ENCODE measurements at regions not wholly inside any gene's neighbourhood (a gene's known extent, or its start where the extent isn't known, plus 50 kb on each side); places are given as distances from the start of the nearest gene placed in this dataset.

GRCh38 chr2:11005032-11005431 lies 93.3 kb downstream of the KCNF1 start:
- H3K9me3 ChIP-seq = no peaks in the 10 kb centered on the region
- TF ChIP-seq FOXM1 (IDR thresholded peaks at IDR 0.05; ENCODE audit: low read depth) (no peak), CHD2 (IDR thresholded peaks at IDR 0.05; ENCODE audit: low read length, partially characterized antibody) (no peak), ELF1 (IDR thresholded peaks at IDR 0.05) (no peak), TEAD4 (IDR thresholded peaks at IDR 0.05; ENCODE audit: borderline replicate concordance, insufficient read depth) (no peak), ZBTB33 (IDR thresholded peaks at IDR 0.05; ENCODE audit: borderline replicate concordance, low read depth) (no peak), MAX (IDR thresholded peaks at IDR 0.05; ENCODE audit: low read depth) (no peak), TCF12 (IDR thresholded peaks at IDR 0.05) (no peak)
- no peak overlapping the region for H3K9ac ChIP-seq
- H3K27me3 ChIP-seq (ENCODE audit: insufficient read depth) = no peaks in the 10 kb centered on the region; the same call in 1 of the 2 replicates
- ChIA-PET CTCF (interaction anchor here (1.4 kb wide), 1 partner anchor 95 kb away, joined by 5 read pairs; no protein-coding TSS in a partner anchor), POLR2A (no interaction called here)
- H4K20me1 ChIP-seq (ENCODE audit: insufficient read depth) = no peaks in the 10 kb centered on the region
- H3K36me3 ChIP-seq (replicated peaks in 1 of 2; ENCODE audit: control insufficient read depth in 1 of 2, insufficient read depth in 2 of 2, low read length in 1 of 2) = no peaks in the 10 kb centered on the region
- 72% methylated on average over 5 of the region's 5 CpGs for WGBS (ENCODE audit: low lambda C conversion rate)
- no peak overlapping the region for H3K4me2 ChIP-seq
- no peak overlapping the region for H3K27ac ChIP-seq (ENCODE audit: low read depth in 2 of 2, low read length in 1 of 2)
- H3K4me3 ChIP-seq (ENCODE audit: low read depth in 2 of 2, low read length in 1 of 2) = no peak overlapping the region
- H3F3A ChIP-seq (replicated peaks; ENCODE audit: insufficient read depth) = peaks cover 3% of the 10 kb centered on the region
- H3K79me2 ChIP-seq (ENCODE audit: insufficient read depth) = no peaks in the 10 kb centered on the region
- no peaks in the 10 kb centered on the region for H3K9me2 ChIP-seq
- DNase-seq = no peak
- H3K4me1 ChIP-seq (ENCODE audit: control insufficient read depth in 1 of 2, insufficient read depth in 2 of 2, low read depth in 1 of 2, low read length in 1 of 2) = peaks cover 0 to 3% of the 10 kb centered on the region in 2 experiments; a peak in 1 of 4 replicates
- no peak overlapping the region for H2AFZ ChIP-seq (ENCODE audit: low read depth)

- 78% methylated on average over 8 of the region's 8 CpGs for WGBS (ENCODE audit: low lambda C conversion rate)
- Histone ChIP-seq H3K27me3 (ENCODE audit: insufficient read depth) (no peaks in the 10 kb centered on the region; the same call in 1 of the 2 replicates), H3K4me3 (ENCODE audit: low read depth in 2 of 2, low read length in 1 of 2) (no peak overlapping the region), H3K4me2 (no peak overlapping the region), H3K36me3 (replicated peaks in 1 of 2; ENCODE audit: control insufficient read depth in 1 of 2, insufficient read depth in 2 of 2, low read length in 1 of 2) (no peaks in the 10 kb centered on the region), H3K9me3 (no peaks in the 10 kb centered on the region), H4K20me1 (ENCODE audit: insufficient read depth) (no peaks in the 10 kb centered on the region), H2AFZ (ENCODE audit: low read depth) (no peak overlapping the region), H3K9ac (no peak overlapping the region), H3K9me2 (no peaks in the 10 kb centered on the region), H3K4me1 (ENCODE audit: control insufficient read depth in 1 of 2, insufficient read depth in 2 of 2, low read depth in 1 of 2, low read length in 1 of 2) (peaks cover 0 to 3% of the 10 kb centered on the region in 2 experiments; a peak in 1 of 4 replicates), H3K27ac (ENCODE audit: low read depth in 2 of 2, low read length in 1 of 2) (no peak overlapping the region), H3F3A (replicated peaks; ENCODE audit: insufficient read depth) (peaks cover 3% of the 10 kb centered on the region), H3K79me2 (ENCODE audit: insufficient read depth) (no peaks in the 10 kb centered on the region)
- DNase-seq = no peak
- ChIA-PET POLR2A (no interaction called here), CTCF (interaction anchor here (1.4 to 1.5 kb wide), 2 partner anchors 55 to 96 kb away, joined by 3 to 5 read pairs; no protein-coding TSS in a partner anchor)
- no peak for TF ChIP-seq MEF2A (IDR thresholded peaks at IDR 0.05; ENCODE audit: borderline replicate concordance, low read depth)
- TF ChIP-seq RCOR1 (IDR thresholded peaks at IDR 0.05; ENCODE audit: low read length) = no peak
- no peak for TF ChIP-seq FOSL2 (IDR thresholded peaks at IDR 0.05; ENCODE audit: borderline replicate concordance, low read depth)
- TF ChIP-seq SIN3A (IDR thresholded peaks at IDR 0.05; ENCODE audit: borderline replicate concordance, low read depth, low read length) = no peak
- no peak for TF ChIP-seq YY1 (IDR thresholded peaks at IDR 0.05; ENCODE audit: low read depth)
- TF ChIP-seq CHD2 (IDR thresholded peaks at IDR 0.05; ENCODE audit: low read length, partially characterized antibody) = no peak
- no peak for TF ChIP-seq USF1 (IDR thresholded peaks at IDR 0.05; ENCODE audit: borderline replicate concordance, low read depth)
- TF ChIP-seq FOXJ3 (CRISPR knock-in tag; IDR thresholded peaks at IDR 0.05) = no peak
- TF ChIP-seq TCF12 (IDR thresholded peaks at IDR 0.05) = no peak
- TF ChIP-seq EP300 (IDR thresholded peaks at IDR 0.05; ENCODE audit: borderline replicate concordance in 1 of 2, low read depth in 1 of 2, low read length in 1 of 2) = no peak
- TF ChIP-seq POLR2AphosphoS5 (IDR thresholded peaks at IDR 0.05; ENCODE audit: low read depth, low read length) = no peak
- TF ChIP-seq NRF1 (IDR thresholded peaks at IDR 0.05; ENCODE audit: low read depth, low read length) = no peak
- no peak for TF ChIP-seq TEAD4 (IDR thresholded peaks at IDR 0.05; ENCODE audit: borderline replicate concordance, insufficient read depth)
- TF ChIP-seq MXI1 (IDR thresholded peaks at IDR 0.05; ENCODE audit: low read depth, low read length) = no peak
- TF ChIP-seq SMC3 (IDR thresholded peaks at IDR 0.05; ENCODE audit: low read depth, low read length) = no peak
- no peak for TF ChIP-seq GATA2 (CRISPR knock-in tag; IDR thresholded peaks at IDR 0.05)
- TF ChIP-seq PBX3 (IDR thresholded peaks at IDR 0.05) = no peak
- TF ChIP-seq REST (IDR thresholded peaks at IDR 0.05; ENCODE audit: low read depth, low read length) = no peak
Observed at GRCh38 chr2:11006191-11006590, 94.5 kb downstream of the KCNF1 start.

All from SK-N-SH (cell line).